Activated B cell treated with CpG ODN at 0.5 μM for 24 hours (primary cell): ENCODE measurements at regions not wholly inside any gene's neighbourhood (a gene's known extent, or its start where the extent isn't known, plus 50 kb on each side); places are given as distances from the start of the nearest gene placed in this dataset.

Experiments
- ATAC-seq: fragments of 200-7000 bp; cut with Tn5 transposase; one replicate; pipeline ENCODE4 v1.10.0; 2021; ENCODE audit warnings: low read depth, mild to moderate bottlenecking, moderate library complexity
- CTCF ChIA-PET: fragments of 350-600 bp; sonication (Branson Sonifier 250); formaldehyde crosslinking; loops from one replicate; lab custom pipeline; 2021; ENCODE audit warnings: antibody characterized with exemption; lab: Charles Lee
- POLR2A ChIA-PET: fragments of 350-600 bp; sonication (Branson Sonifier 250); formaldehyde crosslinking; loops from one replicate; lab custom pipeline; 2021; ENCODE audit warnings: antibody characterized with exemption; lab: Charles Lee
- DNase-seq: peaks from one replicate; pipeline ENCODE4 v3.0.0; 2022
- H3K27ac Mint-ChIP-seq: one replicate; pipeline ENCODE4 v1.8.0; 2020; ENCODE audit warnings: mixed read lengths
- H3K27me3 Mint-ChIP-seq: one replicate; pipeline ENCODE4 v1.8.0; 2021; ENCODE audit warnings: mixed read lengths
- H3K36me3 Mint-ChIP-seq: one replicate; pipeline ENCODE4 v1.8.0; 2021; ENCODE audit warnings: low read depth, mixed read lengths
- H3K4me1 Mint-ChIP-seq: one replicate; pipeline ENCODE4 v1.8.0; 2021; ENCODE audit warnings: mixed read lengths
- H3K4me3 Mint-ChIP-seq: one replicate; pipeline ENCODE4 v1.8.0; 2020; ENCODE audit warnings: mild to moderate bottlenecking, mixed read lengths
- H3K9me3 Mint-ChIP-seq: one replicate; pipeline ENCODE4 v1.8.0; 2020; ENCODE audit warnings: mixed read lengths
- intact Hi-C: fragments of 100-400 bp; cut with micrococcal nuclease; formaldehyde crosslinking; loops from one replicate; pipeline ENCODE4 v1.15.1; 2024
- TF ChIP-seq, protein P1 (sequence below): fragments of 200-600 bp; IDR thresholded peaks from one replicate; pipeline ENCODE4 v1.8.0; 2022; ENCODE audit warnings: antibody characterized with exemption, mild to moderate bottlenecking

DNA sequence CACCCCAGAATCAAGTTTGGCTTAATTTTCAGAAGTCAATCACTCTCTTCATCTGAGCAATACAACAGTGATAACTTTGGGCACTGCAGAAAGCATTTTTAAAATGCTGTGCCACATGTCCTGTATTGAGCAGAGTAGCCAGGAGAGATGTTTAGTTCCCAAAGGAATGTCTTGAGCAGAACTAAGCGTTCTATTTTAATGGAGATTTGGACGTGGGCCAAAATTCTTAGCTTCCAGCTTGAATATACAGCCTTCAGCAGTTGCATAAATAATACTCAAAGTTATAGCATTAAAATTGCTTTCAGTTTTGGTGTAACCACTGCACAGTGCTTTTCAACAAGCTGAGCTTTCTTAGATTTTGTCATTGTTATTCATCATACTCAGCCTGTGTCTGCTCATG is 679.2 kb downstream of the NLGN4X start:
- ChIA-PET POLR2A (no interaction called here), CTCF (no interaction called here)
- H3K4me1 Mint-ChIP-seq = no peaks in the 10 kb centered on the region
- H3K36me3 Mint-ChIP-seq = no peaks in the 10 kb centered on the region
- H3K27me3 Mint-ChIP-seq = no peaks in the 10 kb centered on the region
- H3K4me3 Mint-ChIP-seq = no peak overlapping the region
- H3K27ac Mint-ChIP-seq = no peak overlapping the region
- DNase-seq (no peak), ATAC-seq (no peak)
- peaks cover 8% of the 10 kb centered on the region for H3K9me3 Mint-ChIP-seq
- intact Hi-C loops = loop anchor here (1.0 kb wide), 1 partner anchor 28 kb away; no protein-coding TSS in a partner anchor
- TF ChIP-seq, protein P1, sequence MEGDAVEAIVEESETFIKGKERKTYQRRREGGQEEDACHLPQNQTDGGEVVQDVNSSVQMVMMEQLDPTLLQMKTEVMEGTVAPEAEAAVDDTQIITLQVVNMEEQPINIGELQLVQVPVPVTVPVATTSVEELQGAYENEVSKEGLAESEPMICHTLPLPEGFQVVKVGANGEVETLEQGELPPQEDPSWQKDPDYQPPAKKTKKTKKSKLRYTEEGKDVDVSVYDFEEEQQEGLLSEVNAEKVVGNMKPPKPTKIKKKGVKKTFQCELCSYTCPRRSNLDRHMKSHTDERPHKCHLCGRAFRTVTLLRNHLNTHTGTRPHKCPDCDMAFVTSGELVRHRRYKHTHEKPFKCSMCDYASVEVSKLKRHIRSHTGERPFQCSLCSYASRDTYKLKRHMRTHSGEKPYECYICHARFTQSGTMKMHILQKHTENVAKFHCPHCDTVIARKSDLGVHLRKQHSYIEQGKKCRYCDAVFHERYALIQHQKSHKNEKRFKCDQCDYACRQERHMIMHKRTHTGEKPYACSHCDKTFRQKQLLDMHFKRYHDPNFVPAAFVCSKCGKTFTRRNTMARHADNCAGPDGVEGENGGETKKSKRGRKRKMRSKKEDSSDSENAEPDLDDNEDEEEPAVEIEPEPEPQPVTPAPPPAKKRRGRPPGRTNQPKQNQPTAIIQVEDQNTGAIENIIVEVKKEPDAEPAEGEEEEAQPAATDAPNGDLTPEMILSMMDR = no peak

- Mint-ChIP-seq H3K27me3 (no peaks in the 10 kb centered on the region), H3K9me3 (no peaks in the 10 kb centered on the region), H3K27ac (no peak overlapping the region), H3K4me1 (no peaks in the 10 kb centered on the region), H3K36me3 (no peaks in the 10 kb centered on the region), H3K4me3 (no peak overlapping the region)
- TF ChIP-seq, protein P1 = no peak
- DNase-seq = no peak
- intact Hi-C loops = no loop called here
- ChIA-PET CTCF (no interaction called here), POLR2A (no interaction called here)
- no peak for ATAC-seq
Observed at GRCh38 chrX:5537098-5537497, 691.6 kb downstream of the NLGN4X start.

- TF ChIP-seq, protein P1 = no peak
- H3K4me1 Mint-ChIP-seq = no peaks in the 10 kb centered on the region
- no peaks in the 10 kb centered on the region for H3K9me3 Mint-ChIP-seq
- intact Hi-C loops = no loop called here
- CTCF ChIA-PET = no interaction called here
- POLR2A ChIA-PET = no interaction called here
- no peaks in the 10 kb centered on the region for H3K27me3 Mint-ChIP-seq
- H3K4me3 Mint-ChIP-seq = no peak overlapping the region
- H3K36me3 Mint-ChIP-seq = no peaks in the 10 kb centered on the region
- ATAC-seq (no peak), DNase-seq (no peak)
- H3K27ac Mint-ChIP-seq = no peak overlapping the region
Observed at GRCh38 chrX:5536261-5536660, 692.4 kb downstream of the NLGN4X start.

DNA sequence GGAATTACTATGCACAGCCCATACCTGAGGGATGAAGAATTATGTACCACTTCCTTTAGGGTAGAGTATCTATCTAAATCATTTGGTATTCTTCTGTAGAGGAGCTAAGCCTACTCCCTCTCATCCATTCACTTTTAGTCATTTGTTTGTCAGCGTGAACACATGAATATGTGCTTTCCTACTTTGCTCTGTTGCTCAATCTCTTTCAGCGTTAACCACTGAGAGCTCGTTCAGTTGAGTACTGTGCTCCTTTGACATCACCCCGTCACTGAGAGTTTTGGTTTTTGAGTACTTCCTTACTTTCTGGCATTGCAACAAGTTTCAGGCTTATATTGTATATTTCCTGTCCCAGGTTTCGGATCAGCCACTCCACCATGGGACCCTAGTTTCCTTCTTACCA is 700.6 kb downstream of the NLGN4X start:
- DNase-seq (no peak), ATAC-seq (no peak)
- H3K36me3 Mint-ChIP-seq = no peaks in the 10 kb centered on the region
- no peaks in the 10 kb centered on the region for H3K27me3 Mint-ChIP-seq
- POLR2A ChIA-PET = no interaction called here
- H3K27ac Mint-ChIP-seq = no peak overlapping the region
- no peaks in the 10 kb centered on the region for H3K9me3 Mint-ChIP-seq
- CTCF ChIA-PET = no interaction called here
- TF ChIP-seq, protein P1 = no peak
- no peak overlapping the region for H3K4me3 Mint-ChIP-seq
- H3K4me1 Mint-ChIP-seq = no peaks in the 10 kb centered on the region
- intact Hi-C loops = no loop called here

- Mint-ChIP-seq H3K9me3 (no peaks in the 10 kb centered on the region), H3K27ac (no peak overlapping the region), H3K36me3 (no peaks in the 10 kb centered on the region), H3K4me1 (no peaks in the 10 kb centered on the region), H3K27me3 (no peaks in the 10 kb centered on the region), H3K4me3 (no peak overlapping the region)
- no peak for DNase-seq
- intact Hi-C loops = no loop called here
- no peak for ATAC-seq
- TF ChIP-seq, protein P1 = no peak
- CTCF ChIA-PET = no interaction called here
- POLR2A ChIA-PET = no interaction called here
Observed at GRCh38 chrX:5526191-5526590, 702.5 kb downstream of the NLGN4X start.
